Upper lobe of left lung (tissue), 4 donors: ENCODE measurements at regions not wholly inside any gene's neighbourhood (a gene's known extent, or its start where the extent isn't known, plus 50 kb on each side); places are given as distances from the start of the nearest gene placed in this dataset.

ENCODE experiments used
- EP300 ChIP-seq, 4 donors: sonication (generic); formaldehyde crosslinking; IDR thresholded peaks; one replicate each; pipeline ENCODE4 v1.5.1; 2017; ENCODE audit warnings: antibody characterized with exemption in 4 of 4, control low read depth in 2 of 4
- TF ChIP-seq, protein P1 (sequence below), 6 experiments: fragments of 450-650 bp in 4 of 6; fragments of 200-600 bp in 2 of 6; sonication (generic) in 2 of 6; IDR thresholded peaks; one replicate each; pipeline ENCODE4 v1.5.1; 2016 to 2019; ENCODE audit warnings: antibody characterized with exemption in 6 of 6

GRCh38 chr2:180370511-180371205, 363.6 kb upstream of the CWC22 start:
- TF ChIP-seq, protein P1, sequence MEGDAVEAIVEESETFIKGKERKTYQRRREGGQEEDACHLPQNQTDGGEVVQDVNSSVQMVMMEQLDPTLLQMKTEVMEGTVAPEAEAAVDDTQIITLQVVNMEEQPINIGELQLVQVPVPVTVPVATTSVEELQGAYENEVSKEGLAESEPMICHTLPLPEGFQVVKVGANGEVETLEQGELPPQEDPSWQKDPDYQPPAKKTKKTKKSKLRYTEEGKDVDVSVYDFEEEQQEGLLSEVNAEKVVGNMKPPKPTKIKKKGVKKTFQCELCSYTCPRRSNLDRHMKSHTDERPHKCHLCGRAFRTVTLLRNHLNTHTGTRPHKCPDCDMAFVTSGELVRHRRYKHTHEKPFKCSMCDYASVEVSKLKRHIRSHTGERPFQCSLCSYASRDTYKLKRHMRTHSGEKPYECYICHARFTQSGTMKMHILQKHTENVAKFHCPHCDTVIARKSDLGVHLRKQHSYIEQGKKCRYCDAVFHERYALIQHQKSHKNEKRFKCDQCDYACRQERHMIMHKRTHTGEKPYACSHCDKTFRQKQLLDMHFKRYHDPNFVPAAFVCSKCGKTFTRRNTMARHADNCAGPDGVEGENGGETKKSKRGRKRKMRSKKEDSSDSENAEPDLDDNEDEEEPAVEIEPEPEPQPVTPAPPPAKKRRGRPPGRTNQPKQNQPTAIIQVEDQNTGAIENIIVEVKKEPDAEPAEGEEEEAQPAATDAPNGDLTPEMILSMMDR (IDR thresholded peaks at IDR 0.05): no peak
- TF ChIP-seq EP300 (IDR thresholded peaks at IDR 0.05): no peak
